ENCODE measurements at regions not wholly inside any gene's neighbourhood (a gene's known extent, or its start where the extent isn't known, plus 50 kb on each side); places are given as distances from the start of the nearest gene placed in this dataset.

GRCh38 chr12:30385706-30386105 is 310.0 kb downstream of the IPO8 start:
- no peaks in the 10 kb centered on the region for H4K20me1 ChIP-seq (ENCODE audit: insufficient read depth, poor library complexity, severe bottlenecking)
- no peaks in the 10 kb centered on the region for H3K4me1 ChIP-seq (ENCODE audit: insufficient read depth)
- DNase-seq (ENCODE audit: low spot score), result no peak
- no peak overlapping the region for H2AFZ ChIP-seq
- H3K27ac ChIP-seq, result no peak overlapping the region
- no peaks in the 10 kb centered on the region for H3K27me3 ChIP-seq
- H3K9me3 ChIP-seq (ENCODE audit: low read depth), result no peaks in the 10 kb centered on the region
- H3K79me2 ChIP-seq, result no peaks in the 10 kb centered on the region
- H3K36me3 ChIP-seq (replicated peaks; ENCODE audit: insufficient read depth, low read depth), result no peaks in the 10 kb centered on the region
- TF ChIP-seq CTCF (IDR thresholded peaks at IDR 0.05; ENCODE audit: poor library complexity) (no peak), EZH2phosphoT487 (IDR thresholded peaks at IDR 0.05; ENCODE audit: low read depth, severe bottlenecking, unreplicated experiment) (no peak), EZH2 (IDR thresholded peaks at IDR 0.05; ENCODE audit: borderline replicate concordance) (no peak)
- H3K9me2 ChIP-seq (replicated peaks; ENCODE audit: insufficient read depth), result no peaks in the 10 kb centered on the region
- H3K4me2 ChIP-seq, result no peak overlapping the region
- H3K4me3 ChIP-seq, result no peak overlapping the region
- WGBS (ENCODE audit: low lambda C conversion rate, missing lambda C conversion rate), result 81% methylated on average over 4 of the region's 4 CpGs

- no peaks in the 10 kb centered on the region for H3K4me1 ChIP-seq (ENCODE audit: insufficient read depth)
- no peak for DNase-seq (ENCODE audit: low spot score)
- no peaks in the 10 kb centered on the region for H3K27me3 ChIP-seq
- no peaks in the 10 kb centered on the region for H3K9me3 ChIP-seq (ENCODE audit: low read depth)
- H3K9me2 ChIP-seq (replicated peaks; ENCODE audit: insufficient read depth), result no peaks in the 10 kb centered on the region
- H3K4me2 ChIP-seq, result no peak overlapping the region
- no peaks in the 10 kb centered on the region for H3K79me2 ChIP-seq
- 94% methylated on average over 1 of the region's 1 CpG for WGBS (ENCODE audit: low lambda C conversion rate, missing lambda C conversion rate)
- no peak for TF ChIP-seq EZH2phosphoT487 (IDR thresholded peaks at IDR 0.05; ENCODE audit: low read depth, severe bottlenecking, unreplicated experiment)
- no peak for TF ChIP-seq EZH2 (IDR thresholded peaks at IDR 0.05; ENCODE audit: borderline replicate concordance)
- no peak overlapping the region for H2AFZ ChIP-seq
- no peaks in the 10 kb centered on the region for H4K20me1 ChIP-seq (ENCODE audit: insufficient read depth, poor library complexity, severe bottlenecking)
- no peaks in the 10 kb centered on the region for H3K36me3 ChIP-seq (replicated peaks; ENCODE audit: insufficient read depth, low read depth)
- no peak overlapping the region for H3K4me3 ChIP-seq
- H3K27ac ChIP-seq, result no peak overlapping the region
Observed at GRCh38 chr12:30384976-30385375, 310.7 kb downstream of the IPO8 start.

GRCh38 chr12:30378307-30378706 is 317.4 kb downstream of the IPO8 start:
- H4K20me1 ChIP-seq (ENCODE audit: insufficient read depth, poor library complexity, severe bottlenecking), result no peaks in the 10 kb centered on the region
- H3K4me1 ChIP-seq (ENCODE audit: insufficient read depth), result no peaks in the 10 kb centered on the region
- H2AFZ ChIP-seq, result no peak overlapping the region
- 97% methylated on average over 1 of the region's 1 CpG for WGBS (ENCODE audit: low lambda C conversion rate, missing lambda C conversion rate)
- no peak overlapping the region for H3K27ac ChIP-seq
- no peaks in the 10 kb centered on the region for H3K36me3 ChIP-seq (replicated peaks; ENCODE audit: insufficient read depth, low read depth)
- TF ChIP-seq EZH2 (IDR thresholded peaks at IDR 0.05; ENCODE audit: borderline replicate concordance), result no peak
- TF ChIP-seq EZH2phosphoT487 (IDR thresholded peaks at IDR 0.05; ENCODE audit: low read depth, severe bottlenecking, unreplicated experiment), result no peak
- no peak for TF ChIP-seq CTCF (IDR thresholded peaks at IDR 0.05; ENCODE audit: poor library complexity)
- H3K9me3 ChIP-seq (ENCODE audit: low read depth), result no peaks in the 10 kb centered on the region
- no peaks in the 10 kb centered on the region for H3K79me2 ChIP-seq
- H3K4me2 ChIP-seq, result no peak overlapping the region
- DNase-seq (ENCODE audit: low spot score), result no peak
- no peaks in the 10 kb centered on the region for H3K9me2 ChIP-seq (replicated peaks; ENCODE audit: insufficient read depth)
- no peak overlapping the region for H3K4me3 ChIP-seq
- H3K27me3 ChIP-seq, result no peaks in the 10 kb centered on the region

GRCh38 chr12:30364822-30365221 is 330.8 kb downstream of the IPO8 start:
- Histone ChIP-seq H2AFZ (no peak overlapping the region), H3K36me3 (replicated peaks; ENCODE audit: insufficient read depth, low read depth) (no peaks in the 10 kb centered on the region), H3K9me3 (ENCODE audit: low read depth) (peaks cover 5% of the 10 kb centered on the region), H3K4me3 (no peak overlapping the region), H4K20me1 (ENCODE audit: insufficient read depth, poor library complexity, severe bottlenecking) (no peaks in the 10 kb centered on the region), H3K27me3 (no peaks in the 10 kb centered on the region), H3K9me2 (replicated peaks; ENCODE audit: insufficient read depth) (no peaks in the 10 kb centered on the region), H3K4me2 (no peak overlapping the region), H3K4me1 (ENCODE audit: insufficient read depth) (peaks cover 4% of the 10 kb centered on the region), H3K79me2 (no peaks in the 10 kb centered on the region), H3K27ac (no peak overlapping the region)
- TF ChIP-seq EZH2 (IDR thresholded peaks at IDR 0.05; ENCODE audit: borderline replicate concordance) (no peak), EZH2phosphoT487 (IDR thresholded peaks at IDR 0.05; ENCODE audit: low read depth, severe bottlenecking, unreplicated experiment) (no peak), CTCF (IDR thresholded peaks at IDR 0.05; ENCODE audit: poor library complexity) (no peak)
- no peak for DNase-seq (ENCODE audit: low spot score)
